ENCODE measurements at regions not wholly inside any gene's neighbourhood (a gene's known extent, or its start where the extent isn't known, plus 50 kb on each side); places are given as distances from the start of the nearest gene placed in this dataset.

DNA sequence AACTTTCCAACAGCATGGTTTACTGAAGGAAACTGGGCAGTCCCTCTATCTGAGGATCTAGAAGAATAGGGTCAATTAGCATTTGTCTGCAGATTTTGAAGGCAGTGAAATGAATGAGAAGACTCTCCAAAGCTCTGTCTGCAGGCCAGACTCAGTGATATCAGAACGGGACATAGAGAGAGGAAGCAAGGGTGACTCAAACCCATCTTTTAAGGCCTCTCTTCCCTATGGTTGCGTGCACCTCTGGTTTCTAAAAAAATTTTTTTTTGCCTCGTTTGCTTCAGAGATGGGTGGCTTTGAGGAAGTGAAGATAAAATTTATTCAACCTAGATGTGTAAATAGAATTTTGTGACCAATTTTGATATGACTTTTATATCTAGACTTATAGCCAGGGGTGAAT, 71.9 kb upstream of the HOXC13 start:
- Histone ChIP-seq H3K27ac (ENCODE audit: insufficient read depth, low read depth, low read length) (no peak overlapping the region), H2AFZ (ENCODE audit: low read depth, low read length) (no peak overlapping the region), H3K9me1 (replicated peaks; ENCODE audit: control insufficient read depth, extremely low read depth, insufficient read depth, low read length) (no peaks in the 10 kb centered on the region), H3K36me3 (ENCODE audit: control insufficient read depth in 2 of 2, extremely low read depth in 1 of 2, insufficient read depth in 2 of 2, low read length in 2 of 2) (no peaks in the 10 kb centered on the region), H3K9me3 (replicated peaks; ENCODE audit: control insufficient read depth, insufficient read depth, low read length) (no peaks in the 10 kb centered on the region), H3K4me2 (ENCODE audit: insufficient read depth, low read length) (no peak overlapping the region), H3K4me3 (replicated peaks in 1 of 3; ENCODE audit: insufficient read depth in 1 of 3, low read depth in 1 of 3, low read length in 3 of 3) (no peak overlapping the region), H3K27me3 (ENCODE audit: control insufficient read depth in 2 of 2, insufficient read depth in 2 of 2, low read length in 2 of 2) (peaks cover 0 to 2% of the 10 kb centered on the region in 2 experiments), H3K79me2 (ENCODE audit: control insufficient read depth, insufficient read depth, low read length) (no peaks in the 10 kb centered on the region), H3K4me1 (ENCODE audit: control insufficient read depth, extremely low read depth, insufficient read depth, low read length) (no peaks in the 10 kb centered on the region), H3K9ac (replicated peaks; ENCODE audit: extremely low read depth, insufficient read depth, low read length) (no peak overlapping the region), H4K20me1 (replicated peaks; ENCODE audit: control insufficient read depth, extremely low read depth, insufficient read depth, low read length) (no peaks in the 10 kb centered on the region)
- ChIA-PET POLR2A (no interaction called here), CTCF (no interaction called here)
- BruUV-seq (replicated peaks): no TSS peak
- dilution Hi-C loops (cut with MboI; ENCODE audit: extremely low pct_ligation_motif_present, low sequenced_read_pairs): no loop called here
- intact Hi-C loops (cut with micrococcal nuclease): no loop called here
- DNase-seq (ENCODE audit: low read depth, low spot score) (no peak), FAIRE-seq (no peak)
- TF ChIP-seq FOS (IDR thresholded peaks at IDR 0.05; ENCODE audit: borderline replicate concordance, insufficient read depth, low read length) (no peak), MYC (IDR thresholded peaks at IDR 0.05; ENCODE audit: low read depth, low read length) (no peak), GATA2 (IDR thresholded peaks at IDR 0.05; ENCODE audit: insufficient read depth, insufficient read length, low read depth, low read length) (no peak), POLR2A (IDR thresholded peaks at IDR 0.05; ENCODE audit: low read depth, low read length) (no peak), CTCF (IDR thresholded peaks at IDR 0.05; ENCODE audit: extremely low read depth in 1 of 2, insufficient read depth in 1 of 2, low read depth in 1 of 2, low read length in 2 of 2) (no peak), JUN (IDR thresholded peaks at IDR 0.05; ENCODE audit: borderline replicate concordance, insufficient read depth, insufficient read length, low read depth) (no peak), EZH2 (IDR thresholded peaks at IDR 0.05; ENCODE audit: borderline replicate concordance, low read depth, low read length, severe bottlenecking) (no peak), POLR2AphosphoS5 (IDR thresholded peaks at IDR 0.05; ENCODE audit: insufficient read depth, low read depth, low read length) (no peak)
- TF ChIP-seq, protein P1, sequence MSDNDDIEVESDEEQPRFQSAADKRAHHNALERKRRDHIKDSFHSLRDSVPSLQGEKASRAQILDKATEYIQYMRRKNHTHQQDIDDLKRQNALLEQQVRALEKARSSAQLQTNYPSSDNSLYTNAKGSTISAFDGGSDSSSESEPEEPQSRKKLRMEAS (IDR thresholded peaks at IDR 0.05; ENCODE audit: insufficient read depth, insufficient read length): no peak
